ENCODE measurements at regions not wholly inside any gene's neighbourhood (a gene's known extent, or its start where the extent isn't known, plus 50 kb on each side); places are given as distances from the start of the nearest gene placed in this dataset.
"Not testable (repeated sequence)": the region's sequence is repeated elsewhere in the genome, so short reads cannot be mapped to it uniquely, and the experiment has no call there.

- Mint-ChIP-seq H3K9me3 (peaks cover 0 to 2% of the 10 kb centered on the region in 2 donors), H3K36me3 (peaks cover 0 to 4% of the 10 kb centered on the region in 2 donors), H3K27me3 (peaks cover 2 to 4% of the 10 kb centered on the region in 2 donors), H3K4me3 (peak overlapping the region; percentile 27 to 42), H3K4me1 (peaks cover 17 to 25% of the 10 kb centered on the region in 2 donors), H3K27ac (no peak overlapping the region)
- DNase-seq (no peak), ATAC-seq (replicated peaks) (peak; percentile 83 to 85)
Observed at GRCh38 chr11:110856996-110857812, 145.0 kb upstream of the ARHGAP20 start.

GRCh38 chr11:110856340-110856739 is 144.1 kb upstream of the ARHGAP20 start:
- Mint-ChIP-seq H3K4me3 (no peak overlapping the region), H3K27ac (no peak overlapping the region), H3K36me3 (peaks cover 0 to 8% of the 10 kb centered on the region in 2 donors), H3K27me3 (peaks cover 11% of the 10 kb centered on the region in 2 donors), H3K9me3 (peaks cover 0 to 2% of the 10 kb centered on the region in 2 donors), H3K4me1 (peaks cover 17 to 25% of the 10 kb centered on the region in 2 donors)
- DNase-seq (no peak), ATAC-seq (replicated peaks) (no peak)

- Mint-ChIP-seq H3K27me3 (peaks cover 21% of the 10 kb centered on the region in 2 donors), H3K9me3 (peaks cover 0 to 2% of the 10 kb centered on the region in 2 donors), H3K36me3 (peaks cover 0 to 8% of the 10 kb centered on the region in 2 donors), H3K27ac (no peak overlapping the region), H3K4me1 (peaks cover 17 to 25% of the 10 kb centered on the region in 2 donors), H3K4me3 (no peak overlapping the region)
- no peak for ATAC-seq (replicated peaks)
- no peak for DNase-seq
Observed at GRCh38 chr11:110855191-110855590, 143.0 kb upstream of the ARHGAP20 start.

GRCh38 chr11:110852921-110853490 is 140.8 kb upstream of the ARHGAP20 start:
- Mint-ChIP-seq H3K9me3 (peaks cover 0 to 4% of the 10 kb centered on the region in 2 donors), H3K4me3 (no peak overlapping the region), H3K27me3 (peaks cover 21 to 31% of the 10 kb centered on the region in 2 donors), H3K4me1 (peaks cover 10 to 17% of the 10 kb centered on the region in 2 donors), H3K36me3 (peaks cover 0 to 13% of the 10 kb centered on the region in 2 donors), H3K27ac (no peak overlapping the region)
- DNase-seq (no peak), ATAC-seq (replicated peaks) (no peak)

GRCh38 chr11:110850846-110851245 is 138.6 kb upstream of the ARHGAP20 start:
- Mint-ChIP-seq H3K9me3 (peaks cover 0 to 8% of the 10 kb centered on the region in 2 donors), H3K27me3 (peaks cover 27 to 37% of the 10 kb centered on the region in 2 donors), H3K4me1 (no peaks in the 10 kb centered on the region), H3K4me3 (no peak overlapping the region), H3K27ac (no peak overlapping the region), H3K36me3 (peaks cover 5 to 9% of the 10 kb centered on the region in 2 donors)
- no peak for ATAC-seq (replicated peaks)
- DNase-seq = no peak

GRCh38 chr11:110843053-110843452 is 130.8 kb upstream of the ARHGAP20 start:
- not testable (repeated sequence) for ATAC-seq (replicated peaks); H3K4me1 Mint-ChIP-seq; H3K27ac Mint-ChIP-seq; H3K4me3 Mint-ChIP-seq; DNase-seq; H3K9me3 Mint-ChIP-seq
- peaks cover 14 to 25% of the 10 kb centered on the region in 2 donors for H3K27me3 Mint-ChIP-seq
- peaks cover 5 to 12% of the 10 kb centered on the region in 2 donors for H3K36me3 Mint-ChIP-seq

- no peak overlapping the region for H3K4me3 Mint-ChIP-seq
- no peak overlapping the region for H3K27ac Mint-ChIP-seq
- ATAC-seq (replicated peaks) = no peak
Observed at GRCh38 chr11:110838808-110839207, 126.6 kb upstream of the ARHGAP20 start.

GRCh38 chr11:110837603-110838002 is 125.4 kb upstream of the ARHGAP20 start:
- H3K36me3 Mint-ChIP-seq = peaks cover 2 to 13% of the 10 kb centered on the region in 2 donors
- no peak overlapping the region for H3K27ac Mint-ChIP-seq

More at GRCh38 chr11:110838808-110839207, 126.6 kb upstream of the ARHGAP20 start:
- peaks cover 4 to 21% of the 10 kb centered on the region in 2 donors for H3K4me1 Mint-ChIP-seq
- H3K9me3 Mint-ChIP-seq = peaks cover 7 to 9% of the 10 kb centered on the region in 2 donors
- peaks cover 2 to 13% of the 10 kb centered on the region in 2 donors for H3K36me3 Mint-ChIP-seq
- no peak for DNase-seq
- H3K27me3 Mint-ChIP-seq = peaks cover 22% of the 10 kb centered on the region in 2 donors

GRCh38 chr11:110835106-110835505 is 122.9 kb upstream of the ARHGAP20 start:
- peaks cover 7 to 9% of the 10 kb centered on the region in 2 donors for H3K9me3 Mint-ChIP-seq
- H3K27ac Mint-ChIP-seq = no peak overlapping the region
- peaks cover 21 to 30% of the 10 kb centered on the region in 2 donors for H3K27me3 Mint-ChIP-seq
- H3K4me1 Mint-ChIP-seq = peaks cover 7 to 27% of the 10 kb centered on the region in 2 donors
- no peak overlapping the region for H3K4me3 Mint-ChIP-seq
- H3K36me3 Mint-ChIP-seq = peaks cover 2 to 13% of the 10 kb centered on the region in 2 donors
- DNase-seq (no peak), ATAC-seq (replicated peaks) (no peak)

More at GRCh38 chr11:110837603-110838002, 125.4 kb upstream of the ARHGAP20 start:
- DNase-seq (peak; percentile 1), ATAC-seq (replicated peaks) (peak; percentile 67 to 82)
- H3K9me3 Mint-ChIP-seq = peaks cover 7 to 9% of the 10 kb centered on the region in 2 donors
- H3K4me1 Mint-ChIP-seq = peaks cover 5 to 27% of the 10 kb centered on the region in 2 donors
- no peak overlapping the region for H3K4me3 Mint-ChIP-seq
- H3K27me3 Mint-ChIP-seq = peaks cover 22 to 23% of the 10 kb centered on the region in 2 donors

GRCh38 chr11:110833033-110833484 is 120.8 kb upstream of the ARHGAP20 start:
- Mint-ChIP-seq H3K4me1 (peaks cover 7 to 25% of the 10 kb centered on the region in 2 donors), H3K27ac (no peak overlapping the region), H3K36me3 (peaks cover 2 to 4% of the 10 kb centered on the region in 2 donors), H3K9me3 (peaks cover 0 to 2% of the 10 kb centered on the region in 2 donors), H3K4me3 (no peak overlapping the region), H3K27me3 (peaks cover 7 to 27% of the 10 kb centered on the region in 2 donors)
- DNase-seq (no peak), ATAC-seq (replicated peaks) (peak in 1 of 2 donors; percentile 25)

GRCh38 chr11:110832539-110832938 is 120.3 kb upstream of the ARHGAP20 start:
- Mint-ChIP-seq H3K4me3 (no peak overlapping the region), H3K9me3 (peaks cover 0 to 2% of the 10 kb centered on the region in 2 donors)

GRCh38 chr11:110832080-110832479 is 119.8 kb upstream of the ARHGAP20 start:
- peaks cover 4 to 16% of the 10 kb centered on the region in 2 donors for H3K4me1 Mint-ChIP-seq
- peaks cover 2 to 4% of the 10 kb centered on the region in 2 donors for H3K36me3 Mint-ChIP-seq
- DNase-seq = no peak
- H3K27me3 Mint-ChIP-seq = peaks cover 7 to 27% of the 10 kb centered on the region in 2 donors
- H3K27ac Mint-ChIP-seq = no peak overlapping the region
- no peak for ATAC-seq (replicated peaks)
- H3K9me3 Mint-ChIP-seq = peaks cover 0 to 2% of the 10 kb centered on the region in 2 donors
- no peak overlapping the region for H3K4me3 Mint-ChIP-seq

More at GRCh38 chr11:110832539-110832938, 120.3 kb upstream of the ARHGAP20 start:
- Mint-ChIP-seq H3K4me1 (peaks cover 4 to 20% of the 10 kb centered on the region in 2 donors), H3K27me3 (peaks cover 7 to 27% of the 10 kb centered on the region in 2 donors), H3K36me3 (peaks cover 2 to 4% of the 10 kb centered on the region in 2 donors), H3K27ac (no peak overlapping the region)
- no peak for ATAC-seq (replicated peaks)
- no peak for DNase-seq

GRCh38 chr11:110830747-110831146 is 118.5 kb upstream of the ARHGAP20 start:
- Mint-ChIP-seq H3K36me3 (no peaks in the 10 kb centered on the region), H3K27ac (no peak overlapping the region)
- ATAC-seq (replicated peaks) = no peak

GRCh38 chr11:110830344-110830743 is 118.1 kb upstream of the ARHGAP20 start:
- peaks cover 0 to 2% of the 10 kb centered on the region in 2 donors for H3K9me3 Mint-ChIP-seq
- H3K27me3 Mint-ChIP-seq = peaks cover 13 to 21% of the 10 kb centered on the region in 2 donors
- no peaks in the 10 kb centered on the region for H3K36me3 Mint-ChIP-seq
- no peak for ATAC-seq (replicated peaks)
- H3K4me3 Mint-ChIP-seq = no peak overlapping the region
- DNase-seq = no peak
- H3K4me1 Mint-ChIP-seq = peaks cover 8 to 11% of the 10 kb centered on the region in 2 donors
- no peak overlapping the region for H3K27ac Mint-ChIP-seq

More at GRCh38 chr11:110830747-110831146, 118.5 kb upstream of the ARHGAP20 start:
- DNase-seq = no peak
- Mint-ChIP-seq H3K4me3 (no peak overlapping the region), H3K27me3 (peaks cover 13 to 25% of the 10 kb centered on the region in 2 donors), H3K4me1 (peaks cover 8 to 14% of the 10 kb centered on the region in 2 donors), H3K9me3 (peaks cover 0 to 2% of the 10 kb centered on the region in 2 donors)

All from stimulated activated naive B cell treated with anti-CD40 and anti-IgM and Interleukin-4, amounts not matched to agents 10 μg/mL and 1 μg/mL and 100 μg/mL, for 72 hours (primary cell).